Astrocyte (in vitro differentiated cells and primary cell): ENCODE measurements at regions not wholly inside any gene's neighbourhood (a gene's known extent, or its start where the extent isn't known, plus 50 kb on each side); places are given as distances from the start of the nearest gene placed in this dataset.

Source experiments
- DNase-seq: peaks from one replicate; pipeline ENCODE4 v3.0.0-alpha.2; 2010; ENCODE audit warnings: low read depth
- FAIRE-seq: peaks from 2 replicates; lab custom pipeline; 2011; peaks lifted over from hg19 to GRCh38; lab: Jason Lieb, UNC
- H2AFZ ChIP-seq: 2 replicates; pipeline ENCODE4 v1.6.0; 2012; ENCODE audit warnings: low read depth, low read length, inconsistent platforms
- H3K27ac ChIP-seq: 2 replicates; pipeline ENCODE4 v1.5.1; 2011; ENCODE audit warnings: low read depth, low read length, inconsistent platforms
- H3K27me3 ChIP-seq: 2 replicates; pipeline ENCODE4 v1.6.0; 2011; ENCODE audit warnings: low read length, inconsistent platforms; ENCODE audit not compliant: insufficient read depth
- H3K36me3 ChIP-seq: 2 replicates; pipeline ENCODE4 v1.5.1; 2011; ENCODE audit warnings: low read length, inconsistent platforms; ENCODE audit not compliant: insufficient read depth
- H3K4me1 ChIP-seq: 2 replicates; pipeline ENCODE4 v1.5.1; 2011; ENCODE audit warnings: low read length, inconsistent platforms; ENCODE audit not compliant: insufficient read depth
- H3K4me2 ChIP-seq: 2 replicates; pipeline ENCODE4 v1.6.0; 2012; ENCODE audit warnings: low read length, inconsistent platforms
- H3K4me3 ChIP-seq: 2 replicates; pipeline ENCODE4 v1.5.1; 2011; ENCODE audit warnings: low read depth, mild to moderate bottlenecking, low read length, inconsistent platforms; ENCODE audit not compliant: insufficient read depth
- H3K79me2 ChIP-seq: 2 replicates; pipeline ENCODE4 v1.6.0; 2012; ENCODE audit warnings: mild to moderate bottlenecking, low read length, inconsistent platforms; ENCODE audit not compliant: insufficient read depth
- H3K9ac ChIP-seq: 2 replicates; pipeline ENCODE4 v1.6.0; 2012; ENCODE audit warnings: mild to moderate bottlenecking, low read length, inconsistent platforms
- H3K9me3 ChIP-seq: 2 replicates; pipeline ENCODE4 v1.5.1; 2012; ENCODE audit warnings: low read depth, mild to moderate bottlenecking, low read length, inconsistent platforms; ENCODE audit not compliant: insufficient read depth
- H4K20me1 ChIP-seq: 2 replicates; pipeline ENCODE4 v1.6.0; 2012; ENCODE audit warnings: low read length, inconsistent platforms; ENCODE audit not compliant: insufficient read depth
- H3K27ac Mint-ChIP-seq: one replicate; pipeline ENCODE4 v1.8.0; 2021; ENCODE audit warnings: mild to moderate bottlenecking, mixed read lengths; ENCODE audit not compliant: unreplicated experiment
- H3K27me3 Mint-ChIP-seq: one replicate; pipeline ENCODE4 v1.8.0; 2021; ENCODE audit warnings: low read depth, mixed read lengths; ENCODE audit not compliant: unreplicated experiment
- H3K36me3 Mint-ChIP-seq: one replicate; pipeline ENCODE4 v1.8.0; 2021; ENCODE audit warnings: low read depth, mixed read lengths; ENCODE audit not compliant: unreplicated experiment
- H3K4me1 Mint-ChIP-seq: one replicate; pipeline ENCODE4 v1.8.0; 2021; ENCODE audit warnings: low read depth, mixed read lengths; ENCODE audit not compliant: unreplicated experiment
- H3K4me3 Mint-ChIP-seq: one replicate; pipeline ENCODE4 v1.8.0; 2021; ENCODE audit warnings: mild to moderate bottlenecking, moderate library complexity, mixed read lengths; ENCODE audit not compliant: unreplicated experiment
- H3K9me3 Mint-ChIP-seq: one replicate; pipeline ENCODE4 v1.8.0; 2021; ENCODE audit warnings: mild to moderate bottlenecking, mixed read lengths; ENCODE audit not compliant: unreplicated experiment
- EZH2 ChIP-seq: IDR thresholded peaks from 2 replicates; pipeline ENCODE4 v1.6.1; 2012; ENCODE audit warnings: mild to moderate bottlenecking, low read length, inconsistent platforms; ENCODE audit not compliant: insufficient read depth
- TF ChIP-seq, protein P1 (sequence below): IDR thresholded peaks from 2 replicates; pipeline ENCODE4 v1.5.1; 2011; ENCODE audit warnings: low read depth, mild to moderate bottlenecking, inconsistent platforms, low read length, moderate library complexity; ENCODE audit not compliant: insufficient read depth

DNA sequence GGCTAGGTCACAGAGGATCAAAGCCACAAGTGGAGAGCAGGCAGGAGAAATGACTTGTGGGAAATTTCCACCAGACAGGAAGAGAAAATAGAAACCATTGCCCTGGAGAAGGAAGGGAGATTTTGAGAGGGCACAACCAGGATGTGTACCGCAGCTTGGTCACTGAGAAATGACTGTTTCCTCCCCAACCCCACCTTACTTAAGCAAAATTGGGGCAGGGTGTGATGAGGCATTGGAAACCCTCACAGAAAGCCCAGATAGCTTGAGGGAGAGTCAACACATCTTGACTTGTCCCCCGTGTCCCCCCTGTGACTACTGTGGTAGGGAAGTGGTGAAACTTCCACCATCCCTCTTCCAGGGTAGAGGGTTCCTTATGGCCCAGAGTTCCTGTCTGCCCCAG is 113.5 kb upstream of the FAM20A start:
- Mint-ChIP-seq H3K27me3 (peaks cover 11% of the 10 kb centered on the region), H3K9me3 (peaks cover 1% of the 10 kb centered on the region), H3K4me1 (peaks cover 1% of the 10 kb centered on the region), H3K4me3 (no peak overlapping the region), H3K27ac (no peak overlapping the region), H3K36me3 (no peaks in the 10 kb centered on the region)
- no peak overlapping the region for H3K9ac ChIP-seq
- no peak overlapping the region for H3K27ac ChIP-seq
- no peak overlapping the region for H3K4me3 ChIP-seq
- H4K20me1 ChIP-seq, result no peaks in the 10 kb centered on the region
- no peaks in the 10 kb centered on the region for H3K9me3 ChIP-seq
- H2AFZ ChIP-seq, result no peak overlapping the region
- TF ChIP-seq, protein P1, sequence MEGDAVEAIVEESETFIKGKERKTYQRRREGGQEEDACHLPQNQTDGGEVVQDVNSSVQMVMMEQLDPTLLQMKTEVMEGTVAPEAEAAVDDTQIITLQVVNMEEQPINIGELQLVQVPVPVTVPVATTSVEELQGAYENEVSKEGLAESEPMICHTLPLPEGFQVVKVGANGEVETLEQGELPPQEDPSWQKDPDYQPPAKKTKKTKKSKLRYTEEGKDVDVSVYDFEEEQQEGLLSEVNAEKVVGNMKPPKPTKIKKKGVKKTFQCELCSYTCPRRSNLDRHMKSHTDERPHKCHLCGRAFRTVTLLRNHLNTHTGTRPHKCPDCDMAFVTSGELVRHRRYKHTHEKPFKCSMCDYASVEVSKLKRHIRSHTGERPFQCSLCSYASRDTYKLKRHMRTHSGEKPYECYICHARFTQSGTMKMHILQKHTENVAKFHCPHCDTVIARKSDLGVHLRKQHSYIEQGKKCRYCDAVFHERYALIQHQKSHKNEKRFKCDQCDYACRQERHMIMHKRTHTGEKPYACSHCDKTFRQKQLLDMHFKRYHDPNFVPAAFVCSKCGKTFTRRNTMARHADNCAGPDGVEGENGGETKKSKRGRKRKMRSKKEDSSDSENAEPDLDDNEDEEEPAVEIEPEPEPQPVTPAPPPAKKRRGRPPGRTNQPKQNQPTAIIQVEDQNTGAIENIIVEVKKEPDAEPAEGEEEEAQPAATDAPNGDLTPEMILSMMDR, result no peak
- TF ChIP-seq EZH2, result no peak
- DNase-seq, result no peak
- H3K4me1 ChIP-seq, result no peaks in the 10 kb centered on the region
- no peaks in the 10 kb centered on the region for H3K27me3 ChIP-seq
- FAIRE-seq, result no peak
- H3K36me3 ChIP-seq, result no peaks in the 10 kb centered on the region
- no peak overlapping the region for H3K4me2 ChIP-seq
- H3K79me2 ChIP-seq, result no peaks in the 10 kb centered on the region

DNA sequence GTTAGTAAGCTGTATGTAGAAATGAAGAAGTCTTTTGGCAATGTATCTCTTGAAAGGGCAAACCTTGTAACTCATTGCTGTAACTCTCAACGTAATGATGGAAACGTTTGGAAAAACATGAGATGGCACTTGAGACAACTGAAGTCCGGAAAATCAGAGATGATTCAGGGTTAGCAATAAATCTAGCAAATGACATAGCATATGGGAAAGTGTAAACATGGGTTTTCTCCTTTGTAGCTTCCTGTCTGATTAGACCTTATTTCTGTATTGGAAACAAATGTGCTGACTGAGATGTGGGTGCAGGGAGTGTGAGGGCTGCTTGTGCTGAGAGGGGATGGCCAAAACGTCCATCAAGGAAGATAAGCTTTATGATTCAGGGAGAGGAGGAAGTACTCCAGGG is 110.7 kb upstream of the FAM20A start:
- H3K4me2 ChIP-seq, result no peak overlapping the region
- no peaks in the 10 kb centered on the region for H3K9me3 ChIP-seq
- H3K4me3 ChIP-seq, result no peak overlapping the region
- Mint-ChIP-seq H3K4me1 (peaks cover 7% of the 10 kb centered on the region), H3K27ac (no peak overlapping the region), H3K27me3 (peaks cover 11% of the 10 kb centered on the region), H3K4me3 (no peak overlapping the region), H3K36me3 (no peaks in the 10 kb centered on the region), H3K9me3 (peaks cover 1% of the 10 kb centered on the region)
- no peak overlapping the region for H3K27ac ChIP-seq
- no peak for FAIRE-seq
- H3K4me1 ChIP-seq, result no peaks in the 10 kb centered on the region
- H3K9ac ChIP-seq, result no peak overlapping the region
- H2AFZ ChIP-seq, result no peak overlapping the region
- no peaks in the 10 kb centered on the region for H3K79me2 ChIP-seq
- no peaks in the 10 kb centered on the region for H3K27me3 ChIP-seq
- H4K20me1 ChIP-seq, result no peaks in the 10 kb centered on the region
- H3K36me3 ChIP-seq, result no peaks in the 10 kb centered on the region
- no peak for TF ChIP-seq EZH2
- TF ChIP-seq, protein P1, result no peak
- no peak for DNase-seq

GRCh38 chr17:68710976-68711375 is 109.8 kb upstream of the FAM20A start:
- no peak overlapping the region for H3K9ac ChIP-seq
- no peak overlapping the region for H3K4me2 ChIP-seq

More at GRCh38 chr17:68710976-68711375, 109.8 kb upstream of the FAM20A start:
- Mint-ChIP-seq H3K4me1 (peaks cover 14% of the 10 kb centered on the region), H3K9me3 (peaks cover 1% of the 10 kb centered on the region), H3K27me3 (peaks cover 11% of the 10 kb centered on the region), H3K36me3 (no peaks in the 10 kb centered on the region), H3K4me3 (no peak overlapping the region), H3K27ac (no peak overlapping the region)
- Histone ChIP-seq H3K79me2 (no peaks in the 10 kb centered on the region), H3K4me1 (no peaks in the 10 kb centered on the region), H3K36me3 (no peaks in the 10 kb centered on the region), H2AFZ (no peak overlapping the region), H3K4me3 (no peak overlapping the region), H4K20me1 (no peaks in the 10 kb centered on the region), H3K9me3 (no peaks in the 10 kb centered on the region), H3K27me3 (no peaks in the 10 kb centered on the region), H3K27ac (no peak overlapping the region)
- no peak for TF ChIP-seq EZH2
- TF ChIP-seq, protein P1, result no peak
- FAIRE-seq (no peak), DNase-seq (no peak)
